PC-3 (cell line): ENCODE measurements at regions not wholly inside any gene's neighbourhood (a gene's known extent, or its start where the extent isn't known, plus 50 kb on each side); places are given as distances from the start of the nearest gene placed in this dataset.

Source experiments
- CTCF ChIP-seq: fragments of 300-600 bp; sonication (generic); conservative IDR thresholded peaks from 2 replicates; pipeline ENCODE4 v1.5.1; 2017; ENCODE audit warnings: antibody characterized with exemption, low read depth, mild to moderate bottlenecking, low read length
- EZH2 ChIP-seq: fragments of 300-600 bp; sonication (generic); IDR thresholded peaks from one replicate; pipeline ENCODE4 v1.6.1; 2017; ENCODE audit warnings: antibody characterized with exemption, mild to moderate bottlenecking, low read length; ENCODE audit not compliant: unreplicated experiment
- EZH2phosphoT487 ChIP-seq: fragments of 300-600 bp; sonication (generic); IDR thresholded peaks from 2 replicates; pipeline ENCODE4 v1.6.1; 2018; ENCODE audit warnings: mild to moderate bottlenecking, antibody characterized with exemption, low read length, borderline replicate concordance

GRCh38 chr7:12786494-12786893, 99.1 kb downstream of the ARL4A start:
- TF ChIP-seq CTCF, result no peak
- TF ChIP-seq EZH2phosphoT487, result no peak
- no peak for TF ChIP-seq EZH2
